Head of caudate nucleus (tissue), 42 donors: ENCODE measurements at regions not wholly inside any gene's neighbourhood (a gene's known extent, or its start where the extent isn't known, plus 50 kb on each side); places are given as distances from the start of the nearest gene placed in this dataset.
"Not testable (repeated sequence)": the region's sequence is repeated elsewhere in the genome, so short reads cannot be mapped to it uniquely, and the experiment has no call there.

Experiments
- DNase-seq, 42 donors: peaks; one replicate each; pipeline versions ENCODE4 v3.0.0 to v3.0.0-alpha.2; 2020 to 2021; ENCODE audit warnings: mixed read lengths in 7 of 42
- intact Hi-C: fragments of 100-400 bp; cut with DNase I; formaldehyde crosslinking; loops from one replicate; pipeline ENCODE4 v1.15.0; 2022

GRCh38 chr17:18546514-18547398, 70.2 kb downstream of the LGALS9C start:
- DNase-seq, intact Hi-C loops: not testable (repeated sequence)

DNA sequence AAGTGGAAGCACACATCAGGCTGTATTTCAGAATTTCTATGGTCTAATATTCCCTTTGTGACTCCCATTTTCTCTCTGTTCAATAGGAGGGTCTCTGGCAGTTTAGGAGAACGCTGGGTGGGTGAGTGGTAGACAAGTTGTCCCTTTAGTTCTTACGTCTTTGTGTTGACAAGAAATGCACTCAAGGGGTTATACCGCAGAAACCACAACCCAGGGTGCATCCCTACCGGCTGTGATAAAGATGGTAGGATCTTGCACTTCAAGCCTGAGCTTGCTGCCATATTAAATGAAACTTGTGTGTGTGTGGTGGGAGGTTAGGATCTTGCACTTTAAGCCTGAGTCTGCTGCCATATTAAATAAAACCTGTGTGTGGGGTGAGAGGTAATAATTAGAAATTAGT, 80.5 kb downstream of the LGALS9C start:
- intact Hi-C loops, DNase-seq: not testable (repeated sequence)

- intact Hi-C loops, DNase-seq: not testable (repeated sequence)
Observed at GRCh38 chr17:18563381-18564098, 80.7 kb downstream of the TBC1D28 start.

DNA sequence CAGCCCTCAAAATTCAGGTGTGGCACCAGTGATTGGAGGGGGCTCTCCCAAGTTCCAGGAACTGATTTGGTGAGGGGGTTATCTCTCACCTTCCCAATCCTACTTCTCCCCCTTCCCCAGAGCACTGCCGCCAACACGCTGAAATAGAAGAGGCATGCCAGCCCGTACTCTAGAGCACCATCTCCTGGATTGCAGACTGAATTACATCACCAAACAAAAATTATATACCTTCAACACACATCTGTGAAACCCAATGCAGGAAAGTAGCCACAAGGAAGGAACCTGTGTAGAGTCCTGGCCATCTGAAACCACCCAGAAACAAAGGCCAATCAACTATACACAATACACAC, 80.1 kb downstream of the TBC1D28 start:
- DNase-seq = peak in 17 of 42 donors; percentile 8 to 57 (median 27)
- intact Hi-C loops = not testable (repeated sequence)

- DNase-seq = peak in 22 of 42 donors; percentile 2 to 41 (median 18)
- intact Hi-C loops = not testable (repeated sequence)
Observed at GRCh38 chr17:18568108-18568995, 75.8 kb downstream of the TBC1D28 start.

GRCh38 chr17:18569489-18569913, 74.7 kb downstream of the TBC1D28 start:
- peak in 11 of 42 donors; percentile 5 to 35 (median 16) for DNase-seq
- intact Hi-C loops = not testable (repeated sequence)

DNA sequence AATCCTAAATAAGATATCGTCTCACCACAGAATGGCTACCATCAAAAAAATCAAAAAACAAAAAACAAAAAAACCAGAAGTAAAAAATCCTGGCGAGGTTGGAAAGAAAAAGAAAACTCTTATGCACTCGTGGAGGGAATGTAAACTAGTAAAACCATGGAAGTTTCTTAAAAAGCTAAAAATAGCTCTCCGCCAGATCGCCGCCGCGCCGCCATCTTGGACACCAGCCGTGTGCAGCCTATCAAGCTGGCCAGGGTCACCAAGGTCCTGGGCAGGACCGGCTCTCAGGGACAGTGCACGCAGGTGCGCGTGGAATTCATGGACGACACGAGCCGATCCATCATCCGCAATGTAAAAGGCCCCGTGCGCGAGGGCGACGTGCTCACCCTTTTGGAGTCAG, 71.7 kb downstream of the TBC1D28 start:
- DNase-seq, intact Hi-C loops: not testable (repeated sequence)

GRCh38 chr17:18574137-18574536, 70.1 kb downstream of the TBC1D28 start:
- intact Hi-C loops, DNase-seq: not testable (repeated sequence)
